Hematopoietic multipotent progenitor cell (in vitro differentiated cells): ENCODE measurements at regions not wholly inside any gene's neighbourhood (a gene's known extent, or its start where the extent isn't known, plus 50 kb on each side); places are given as distances from the start of the nearest gene placed in this dataset.

Source experiments
- DNase-seq, 3 donors: peaks; one replicate each; pipeline ENCODE4 v3.0.0-alpha.2; 2011 to 2015; ENCODE audit warnings: low read depth in 2 of 3, low spot score in 2 of 3

- peak in 1 of 3 donors; percentile 29 for DNase-seq
These were observed 160.4 kb upstream of the CDH12 start for GRCh38 chr5:23013395-23013998.

GRCh38 chr5:23012842-23013241, 159.7 kb upstream of the CDH12 start:
- DNase-seq: peak in 1 of 3 donors; percentile 44

DNA sequence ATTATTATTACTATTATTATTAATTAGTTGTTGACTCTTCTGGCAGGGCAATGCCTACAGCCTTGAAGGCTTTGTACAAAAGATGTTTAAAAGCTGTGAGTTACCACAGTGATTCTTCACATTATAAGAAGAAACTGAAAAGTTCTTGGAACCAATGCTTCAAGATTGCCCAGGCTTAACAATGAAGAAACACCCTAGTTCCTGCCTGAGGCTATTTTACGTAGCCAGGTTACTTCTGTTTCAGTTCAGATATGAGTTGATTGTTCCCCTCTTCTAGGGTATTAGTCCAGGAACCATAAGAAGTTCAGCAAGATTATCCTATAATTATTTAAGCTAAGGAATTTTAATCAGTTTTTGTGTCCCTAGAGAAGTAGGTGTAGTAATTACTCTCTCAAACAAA, 154.6 kb upstream of the CDH12 start:
- DNase-seq: no peak

GRCh38 chr5:23007236-23007635, 154.1 kb upstream of the CDH12 start:
- DNase-seq: no peak

DNA sequence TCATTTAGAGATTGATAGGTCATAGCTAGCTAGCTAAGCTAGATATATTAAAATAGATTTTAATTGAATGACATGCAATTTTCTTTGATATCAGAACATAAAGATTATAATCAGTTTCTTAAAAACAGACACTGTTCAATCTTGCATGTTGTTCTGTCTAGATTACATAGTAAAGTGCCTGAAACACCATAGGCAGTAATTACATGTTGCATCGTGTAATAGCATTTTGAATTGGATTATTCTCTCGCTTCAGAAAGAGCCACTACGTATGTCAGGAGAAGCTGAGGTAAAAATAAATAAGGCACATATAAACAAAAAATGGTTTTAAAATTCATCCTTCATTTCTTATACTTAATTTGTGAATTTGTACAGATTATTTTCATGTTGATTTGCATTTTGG, 148.0 kb upstream of the CDH12 start:
- no peak for DNase-seq

DNA sequence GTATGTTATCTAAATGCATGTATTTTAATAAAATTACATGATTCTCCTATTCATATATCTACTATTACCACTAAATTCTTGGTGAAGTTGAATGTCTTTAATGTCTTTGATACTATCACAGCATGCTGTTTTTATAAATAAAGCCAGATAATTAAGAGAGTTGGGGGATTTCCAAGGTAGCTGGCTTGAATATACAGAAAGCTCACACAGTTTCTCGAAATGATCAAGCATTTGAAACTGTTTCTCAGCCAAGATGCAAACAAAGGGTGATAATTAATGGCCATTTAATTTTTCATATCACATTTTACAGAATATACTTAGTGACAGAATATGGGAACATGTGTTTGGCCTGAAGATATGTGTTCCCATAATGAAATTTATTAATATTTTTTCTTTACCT, 145.6 kb upstream of the CDH12 start:
- no peak for DNase-seq

GRCh38 chr5:22998362-22998761, 145.2 kb upstream of the CDH12 start:
- DNase-seq: no peak

- DNase-seq: no peak
These were observed 135.8 kb upstream of the CDH12 start for GRCh38 chr5:22988937-22989336.

DNA sequence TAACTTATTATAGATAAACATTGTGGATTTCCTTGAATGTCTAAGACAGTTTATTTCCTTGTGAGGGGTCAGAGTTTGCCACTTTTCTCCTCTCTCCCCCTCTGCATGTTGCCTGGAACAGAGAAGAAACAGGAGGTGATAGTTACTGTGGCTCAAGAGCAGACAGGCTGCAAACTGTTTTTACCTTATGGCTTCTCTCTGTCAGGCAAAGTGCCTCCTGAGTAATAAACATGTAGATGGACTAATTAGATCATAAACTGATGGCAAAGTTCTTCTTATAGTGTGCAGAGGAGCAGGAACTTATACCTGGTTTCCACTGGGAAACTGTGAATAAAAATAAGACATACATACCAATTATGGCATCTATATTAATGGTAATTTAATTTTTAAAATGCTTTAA, 133.1 kb upstream of the CDH12 start:
- no peak for DNase-seq

DNA sequence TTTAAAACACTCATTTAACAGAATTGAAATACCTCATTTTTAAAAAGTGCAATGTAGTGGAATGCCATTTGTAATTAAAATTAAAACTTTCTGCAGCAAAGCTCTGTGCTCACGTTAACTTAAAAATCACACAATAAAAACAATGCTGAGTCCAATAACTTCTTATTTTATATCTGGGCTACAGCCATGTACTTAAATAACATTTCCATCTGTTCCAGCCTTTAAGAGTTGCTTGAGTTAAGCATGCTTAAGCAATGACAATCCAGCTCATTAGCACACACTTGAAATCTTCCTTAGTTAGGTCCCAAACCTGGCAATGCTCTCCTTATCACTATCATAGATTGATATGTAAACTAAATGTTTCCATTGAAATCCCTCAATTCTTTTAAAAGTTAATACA, 132.3 kb upstream of the CDH12 start:
- DNase-seq: no peak

DNA sequence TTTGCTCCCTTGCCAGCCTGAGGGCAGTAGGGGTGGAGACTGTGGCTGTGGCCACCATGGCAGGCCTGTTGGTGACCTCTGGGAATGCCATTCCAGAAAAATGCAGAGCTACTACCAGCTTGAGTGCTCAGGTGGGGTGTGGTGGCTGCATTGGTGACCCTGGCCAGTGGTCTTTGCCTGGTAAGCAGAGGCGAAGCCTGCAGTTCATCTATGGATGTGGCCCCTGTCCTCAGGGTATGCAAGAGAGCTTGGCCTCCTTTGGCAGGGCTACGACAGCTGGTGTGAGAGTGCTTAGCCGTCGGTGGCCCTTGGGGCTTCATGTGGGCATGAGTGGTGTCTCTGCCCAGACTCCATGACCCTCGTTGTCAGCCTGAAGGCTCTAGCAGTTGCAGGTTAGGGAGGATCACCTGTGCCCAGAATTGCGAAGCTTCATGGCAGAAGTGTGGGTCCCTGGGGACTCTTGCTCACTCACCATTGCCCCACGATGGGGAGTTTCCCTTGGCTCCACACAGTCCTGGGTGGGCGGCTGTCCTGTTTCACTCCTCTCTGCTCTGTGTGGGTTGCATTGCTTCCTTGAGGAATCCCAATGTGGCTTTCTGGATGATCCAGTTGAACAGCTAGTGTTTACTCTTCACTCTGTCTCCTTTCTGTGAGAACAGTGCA, 117.9 kb upstream of the CDH12 start:
- DNase-seq: no peak

GRCh38 chr5:22970491-22970890, 117.3 kb upstream of the CDH12 start:
- no peak for DNase-seq

GRCh38 chr5:22968386-22968785, 115.2 kb upstream of the CDH12 start:
- DNase-seq: no peak

- DNase-seq: no peak
These were observed 112.8 kb upstream of the CDH12 start for GRCh38 chr5:22965960-22966359.

- DNase-seq: no peak
These were observed 111.5 kb upstream of the CDH12 start for GRCh38 chr5:22964632-22965031.

GRCh38 chr5:22958462-22959262, 105.5 kb upstream of the CDH12 start:
- no peak for DNase-seq

DNA sequence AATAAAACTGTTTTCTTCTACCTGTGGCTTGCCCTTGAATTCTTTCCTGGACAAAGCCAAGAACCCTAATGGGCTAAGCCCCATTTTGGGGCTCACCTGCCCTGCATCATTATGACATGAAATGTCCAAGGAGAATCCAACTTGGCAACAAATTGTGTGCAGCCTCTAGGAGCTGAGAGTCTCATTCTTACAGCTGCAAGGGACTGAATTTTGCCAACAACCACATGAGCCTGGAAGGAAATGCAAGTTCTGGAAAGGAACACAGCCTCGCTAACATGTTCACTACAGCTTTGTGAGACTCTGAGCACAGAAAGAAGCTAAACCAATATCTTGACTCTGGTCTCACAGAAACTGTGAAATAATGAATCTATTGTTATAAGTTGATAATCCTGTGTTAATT, 94.8 kb upstream of the CDH12 start:
- DNase-seq: no peak

DNA sequence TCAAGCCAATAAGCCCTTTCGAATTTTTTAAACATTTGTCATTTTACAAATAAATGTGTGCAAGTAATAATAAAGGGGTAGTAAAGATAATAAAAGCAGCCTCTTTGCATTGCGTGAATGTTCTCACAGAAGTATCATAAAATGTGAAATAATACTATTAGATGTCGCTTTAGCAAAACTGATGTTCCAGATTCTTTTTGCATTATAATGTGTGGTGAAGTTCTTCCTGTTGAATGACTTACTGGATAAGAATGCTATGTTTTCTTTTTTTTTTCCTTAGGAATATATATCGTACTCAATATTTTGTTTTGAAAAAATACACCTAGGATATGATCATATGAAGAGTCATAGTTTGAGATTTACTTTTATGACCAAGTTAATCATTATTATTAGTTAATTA, 85.2 kb upstream of the CDH12 start:
- no peak for DNase-seq

DNA sequence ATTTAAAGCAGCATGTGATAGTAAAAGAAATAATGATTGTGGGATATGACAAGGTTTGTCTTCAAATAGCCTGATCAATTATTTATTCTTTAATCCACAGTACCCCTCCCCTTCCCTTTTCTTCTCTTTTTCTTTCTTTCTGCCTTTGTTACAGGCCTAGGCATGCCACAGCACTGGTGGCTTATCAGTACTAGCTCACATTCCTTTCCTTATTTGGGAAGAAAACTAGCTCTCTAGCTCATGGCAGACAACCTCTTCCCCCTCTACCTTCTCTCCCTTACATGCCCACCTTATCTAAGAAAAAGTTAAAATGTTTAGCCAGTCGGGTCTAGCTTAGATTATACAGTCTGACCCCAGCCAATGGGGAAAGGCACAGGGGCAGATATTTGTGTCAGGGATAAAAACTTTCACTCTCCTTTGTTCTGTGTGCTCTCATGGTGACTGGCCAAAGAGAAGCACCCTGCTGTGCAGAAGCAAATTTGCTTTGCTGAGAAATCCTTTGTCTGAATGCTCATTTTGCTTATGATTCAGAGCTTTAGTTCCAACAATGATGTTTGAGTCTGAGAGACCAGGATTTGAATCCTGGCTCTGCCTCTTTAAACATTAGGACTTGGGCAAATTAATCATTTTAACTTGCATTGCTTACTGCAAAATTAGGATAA, 75.8 kb upstream of the CDH12 start:
- no peak for DNase-seq

- DNase-seq: no peak
These were observed 73.4 kb upstream of the CDH12 start for GRCh38 chr5:22926574-22926973.

DNA sequence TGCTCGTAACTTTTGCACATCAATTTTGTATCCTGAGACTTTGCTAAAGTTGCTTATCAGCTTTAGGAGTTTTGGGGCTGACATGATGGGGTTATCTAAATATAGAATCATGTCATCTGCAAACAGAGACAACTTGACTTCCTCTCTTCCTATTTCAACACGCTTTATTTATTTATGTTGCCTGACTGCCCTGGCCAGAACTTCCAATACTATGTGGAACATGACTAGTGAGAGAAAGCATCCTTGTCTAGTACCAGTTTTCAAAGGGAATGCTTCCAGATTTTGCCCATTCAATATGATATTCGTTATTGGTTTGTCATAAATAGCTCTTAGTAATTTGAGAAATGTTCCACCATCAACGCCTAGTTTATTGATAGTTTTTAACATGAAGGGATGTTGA, 65.4 kb upstream of the CDH12 start:
- no peak for DNase-seq

- DNase-seq: no peak
These were observed 63.2 kb upstream of the CDH12 start for GRCh38 chr5:22916393-22916792.
